GM23248 (cell line): ENCODE measurements at regions not wholly inside any gene's neighbourhood (a gene's known extent, or its start where the extent isn't known, plus 50 kb on each side); places are given as distances from the start of the nearest gene placed in this dataset.
"Not testable (repeated sequence)": the region's sequence is repeated elsewhere in the genome, so short reads cannot be mapped to it uniquely, and the experiment has no call there.

Experiments used
- DNase-seq: peaks from one replicate; pipeline ENCODE4 v3.0.0-alpha.2; 2015
- H2AFZ ChIP-seq: fragments of 200-600 bp; sonication (generic); 2 replicates; pipeline ENCODE4 v1.6.1; 2016; ENCODE audit warnings: antibody characterized with exemption
- H3F3A ChIP-seq: fragments of 200-600 bp; sonication (generic); 2 replicates; pipeline ENCODE4 v1.6.1; 2016; ENCODE audit warnings: mild to moderate bottlenecking, antibody characterized with exemption, mixed run types; ENCODE audit not compliant: insufficient read depth
- H3K27ac ChIP-seq: fragments of 200-600 bp; sonication (generic); 2 replicates; pipeline ENCODE4 v1.5.1; 2016; ENCODE audit warnings: mild to moderate bottlenecking
- H3K27me3 ChIP-seq: fragments of 200-600 bp; sonication (generic); replicated peaks from 2 replicates; pipeline ENCODE4 v1.6.1; 2016; ENCODE audit warnings: mild to moderate bottlenecking; ENCODE audit not compliant: insufficient read depth
- H3K36me3 ChIP-seq: fragments of 200-600 bp; sonication (generic); 2 replicates; pipeline ENCODE4 v1.6.1; 2016; ENCODE audit warnings: low read depth, mild to moderate bottlenecking
- H3K4me1 ChIP-seq: fragments of 200-600 bp; sonication (generic); 2 replicates; pipeline ENCODE4 v1.6.1; 2016; ENCODE audit warnings: mild to moderate bottlenecking; ENCODE audit not compliant: insufficient read depth
- H3K4me2 ChIP-seq: fragments of 200-600 bp; sonication (generic); one replicate; pipeline ENCODE4 v1.6.1; 2016; ENCODE audit warnings: mild to moderate bottlenecking; ENCODE audit not compliant: unreplicated experiment
- H3K4me3 ChIP-seq: fragments of 200-600 bp; sonication (generic); 2 replicates; pipeline ENCODE4 v1.5.1; 2016; ENCODE audit warnings: mild to moderate bottlenecking
- H3K79me2 ChIP-seq: fragments of 200-600 bp; sonication (generic); 2 replicates; pipeline ENCODE4 v1.6.1; 2016; ENCODE audit warnings: mild to moderate bottlenecking; ENCODE audit not compliant: insufficient read depth
- H3K9ac ChIP-seq: fragments of 200-600 bp; sonication (generic); 2 replicates; pipeline ENCODE4 v1.6.1; 2016; ENCODE audit warnings: mild to moderate bottlenecking
- H3K9me2 ChIP-seq: fragments of 200-600 bp; sonication (generic); 2 replicates; pipeline ENCODE4 v1.6.1; 2016; ENCODE audit warnings: mixed run types, mild to moderate bottlenecking, moderate library complexity; ENCODE audit not compliant: insufficient read depth
- H3K9me3 ChIP-seq: fragments of 200-600 bp; sonication (generic); one replicate; pipeline ENCODE4 v1.6.1; 2017; ENCODE audit warnings: low read depth
- H4K20me1 ChIP-seq: fragments of 200-600 bp; sonication (generic); 2 replicates; pipeline ENCODE4 v1.6.0; 2016; ENCODE audit not compliant: insufficient read depth
- EZH2 ChIP-seq: fragments of 200-600 bp; sonication (generic); IDR thresholded peaks from 2 replicates; pipeline ENCODE4 v1.6.1; 2018; ENCODE audit warnings: antibody characterized with exemption, mild to moderate bottlenecking; ENCODE audit not compliant: insufficient read depth, poor library complexity, severe bottlenecking
- EZH2phosphoT487 ChIP-seq: fragments of 200-600 bp; sonication (generic); IDR thresholded peaks from 2 replicates; pipeline ENCODE4 v1.6.1; 2018; ENCODE audit warnings: antibody characterized with exemption, moderate library complexity, mild to moderate bottlenecking, low read depth; ENCODE audit not compliant: insufficient read depth
- WGBS, 2 experiments: methylation state at CpG; one replicate each; pipeline ENCODE4 v1.1.6; 2015 to 2017; ENCODE audit warnings: low lambda C conversion rate in 2 of 2, low coverage in 1 of 2; ENCODE audit errors: missing lambda C conversion rate in 2 of 2; 5-methylcytosine and 5-hydroxymethylcytosine counted together
- in situ Hi-C: fragments of 300-500 bp; cut with MboI; formaldehyde crosslinking; loops from 2 replicates; pipeline ENCODE4 v1.15.0; 2020

DNA sequence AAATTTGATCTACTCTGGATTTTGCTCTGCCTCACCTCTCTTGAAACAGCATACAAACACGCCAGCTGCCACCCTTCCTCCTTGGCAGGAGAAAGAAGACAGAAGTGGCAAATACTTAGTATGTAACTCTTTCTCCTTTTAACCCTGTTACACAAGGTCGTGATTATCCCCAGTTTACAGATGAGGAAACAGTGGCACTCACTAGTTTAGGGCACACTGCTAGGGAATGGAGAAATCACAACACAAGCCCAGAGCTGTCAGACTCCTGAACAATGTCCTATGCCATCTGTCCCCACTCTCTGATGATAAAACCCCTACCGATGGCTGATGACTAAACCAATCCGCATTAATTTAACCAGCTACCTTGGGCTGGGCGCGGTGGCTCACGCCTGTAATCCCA lies 79.7 kb downstream of the FGD2 start:
- no peaks in the 10 kb centered on the region for H4K20me1 ChIP-seq
- H3K9ac ChIP-seq: no peak overlapping the region
- H3K4me3 ChIP-seq: no peak overlapping the region
- 83 to 85% methylated on average over 7 of the region's 7 CpGs for WGBS, 2 experiments
- in situ Hi-C loops: no loop called here
- no peaks in the 10 kb centered on the region for H3K27me3 ChIP-seq
- TF ChIP-seq EZH2: no peak
- no peak for TF ChIP-seq EZH2phosphoT487
- DNase-seq: no peak
- H3K27ac ChIP-seq: no peak overlapping the region
- H2AFZ ChIP-seq: no peak overlapping the region
- H3K79me2 ChIP-seq: no peaks in the 10 kb centered on the region
- H3K9me3 ChIP-seq: no peaks in the 10 kb centered on the region
- H3F3A ChIP-seq: no peaks in the 10 kb centered on the region
- H3K4me1 ChIP-seq: peaks cover 8% of the 10 kb centered on the region
- no peaks in the 10 kb centered on the region for H3K9me2 ChIP-seq
- H3K36me3 ChIP-seq: no peaks in the 10 kb centered on the region
- no peak overlapping the region for H3K4me2 ChIP-seq

DNA sequence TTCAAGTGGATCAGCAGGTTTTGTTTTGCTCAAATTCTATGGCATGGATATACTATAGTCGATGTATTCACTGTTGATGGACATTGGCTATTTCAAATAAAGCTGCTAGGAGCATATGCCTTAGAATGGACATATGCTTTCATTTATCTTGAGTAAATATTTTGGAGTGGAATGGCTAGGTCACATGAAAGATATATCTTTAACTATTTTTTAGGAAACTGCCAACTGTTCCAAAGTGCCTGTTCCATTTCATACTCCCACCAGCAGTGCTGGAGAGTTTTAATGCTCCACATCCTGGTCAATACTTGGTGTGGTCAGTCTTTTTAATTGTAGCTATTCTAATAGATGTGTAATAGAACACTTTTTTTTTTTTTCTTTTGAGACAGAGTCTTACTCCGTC lies 81.1 kb upstream of the PIM1 start:
- no peak overlapping the region for H3K4me3 ChIP-seq
- DNase-seq: no peak
- 35 to 49% methylated on average over 2 of the region's 2 CpGs for WGBS, 2 experiments

DNA sequence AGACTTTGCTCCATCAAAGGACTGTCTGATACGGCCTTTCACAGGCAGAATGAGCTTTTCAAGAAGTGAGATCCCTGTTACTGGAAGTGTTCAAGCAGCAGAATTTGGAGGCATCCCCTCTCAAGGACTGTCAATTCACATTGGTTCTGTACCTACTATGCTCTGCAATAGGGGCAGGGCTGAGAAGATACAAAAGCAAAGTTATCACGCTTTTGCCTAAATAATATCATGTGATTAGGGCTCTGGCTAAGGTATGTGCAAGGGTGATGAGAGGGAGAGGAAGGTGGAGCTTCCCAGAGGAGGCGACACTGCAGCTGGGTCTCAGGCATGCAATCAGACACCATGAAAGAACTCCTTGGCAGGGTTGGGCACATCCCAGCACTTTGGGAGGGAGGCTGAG lies 80.2 kb upstream of the PIM1 start:
- no peak overlapping the region for H3K4me3 ChIP-seq
- H3K4me2 ChIP-seq: no peak overlapping the region
- no peak for TF ChIP-seq EZH2phosphoT487
- TF ChIP-seq EZH2: no peak
- in situ Hi-C loops: no loop called here
- no peaks in the 10 kb centered on the region for H3K9me2 ChIP-seq
- no peaks in the 10 kb centered on the region for H3K36me3 ChIP-seq
- no peak overlapping the region for H3K9ac ChIP-seq
- no peaks in the 10 kb centered on the region for H3K4me1 ChIP-seq
- H3K27me3 ChIP-seq: no peaks in the 10 kb centered on the region
- DNase-seq: no peak
- H3K9me3 ChIP-seq: no peaks in the 10 kb centered on the region
- no peak overlapping the region for H2AFZ ChIP-seq
- H3K79me2 ChIP-seq: no peaks in the 10 kb centered on the region
- H4K20me1 ChIP-seq: no peaks in the 10 kb centered on the region
- H3K27ac ChIP-seq: no peak overlapping the region
- no peaks in the 10 kb centered on the region for H3F3A ChIP-seq
- WGBS, 2 experiments: 84% methylated on average over 3 of the region's 3 CpGs

More for the DNA sequence above, 81.1 kb upstream of the PIM1 start:
- no peaks in the 10 kb centered on the region for H3F3A ChIP-seq
- H3K27ac ChIP-seq: no peak overlapping the region
- TF ChIP-seq EZH2phosphoT487: no peak
- no peak for TF ChIP-seq EZH2
- no peaks in the 10 kb centered on the region for H3K36me3 ChIP-seq
- no peaks in the 10 kb centered on the region for H3K27me3 ChIP-seq
- no peaks in the 10 kb centered on the region for H4K20me1 ChIP-seq
- no peak overlapping the region for H2AFZ ChIP-seq
- H3K9me2 ChIP-seq: no peaks in the 10 kb centered on the region
- no peak overlapping the region for H3K9ac ChIP-seq
- H3K79me2 ChIP-seq: no peaks in the 10 kb centered on the region
- in situ Hi-C loops: no loop called here
- H3K4me1 ChIP-seq: no peaks in the 10 kb centered on the region
- no peak overlapping the region for H3K4me2 ChIP-seq
- H3K9me3 ChIP-seq: no peaks in the 10 kb centered on the region

DNA sequence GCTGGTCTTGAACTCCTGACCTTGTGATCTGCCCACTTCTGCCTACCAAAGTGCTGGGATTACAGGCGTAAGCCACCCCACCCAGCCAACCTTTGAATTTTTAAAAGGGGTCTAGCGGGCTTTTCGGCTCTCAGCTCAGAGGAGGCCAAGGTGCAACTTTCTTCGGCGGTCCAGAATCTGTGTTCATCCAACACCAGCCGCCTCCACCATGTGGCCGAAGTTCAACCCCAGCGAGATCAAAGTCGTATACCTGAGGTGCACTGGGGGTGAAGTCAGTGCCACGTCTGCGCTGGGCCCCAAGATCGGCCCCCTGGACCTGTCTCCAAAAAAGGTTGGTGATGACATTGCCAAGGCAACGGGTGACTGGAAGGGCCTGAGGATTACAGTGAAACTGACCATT lies 78.8 kb upstream of the PIM1 start:
- H3K4me2 ChIP-seq, H3K27ac ChIP-seq, H3K36me3 ChIP-seq, H4K20me1 ChIP-seq, H3K79me2 ChIP-seq, H3K4me1 ChIP-seq, DNase-seq, H2AFZ ChIP-seq, H3K9me3 ChIP-seq, in situ Hi-C loops, H3K27me3 ChIP-seq, H3F3A ChIP-seq, H3K9ac ChIP-seq, H3K4me3 ChIP-seq, H3K9me2 ChIP-seq: not testable (repeated sequence)
- WGBS, 2 experiments: 95% methylated on average over 13 of the region's 13 CpGs

DNA sequence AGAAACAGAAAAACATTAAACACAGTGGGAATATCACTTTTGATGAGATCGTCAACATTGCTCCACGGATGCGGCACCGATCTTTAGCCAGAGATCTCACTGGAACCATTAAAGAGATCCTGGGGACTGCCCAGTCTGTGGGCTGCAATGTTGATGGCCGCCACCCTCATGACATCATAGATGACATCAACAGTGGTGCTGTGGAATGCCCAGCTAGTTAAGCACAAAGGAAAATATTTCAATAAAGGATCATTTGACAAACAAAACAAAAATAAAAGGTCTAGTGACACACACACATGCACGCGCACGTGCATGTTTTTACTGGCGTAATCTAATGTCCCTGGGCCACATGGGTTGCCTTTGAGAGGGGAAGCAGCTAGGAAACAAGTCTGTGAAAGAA lies 78.4 kb upstream of the PIM1 start:
- H3K27me3 ChIP-seq, H3K4me2 ChIP-seq, H2AFZ ChIP-seq, H3K9me2 ChIP-seq, H3K79me2 ChIP-seq, H3K27ac ChIP-seq, in situ Hi-C loops, H3K36me3 ChIP-seq, H3K4me3 ChIP-seq, H3F3A ChIP-seq, H4K20me1 ChIP-seq, H3K9me3 ChIP-seq, H3K9ac ChIP-seq, DNase-seq, H3K4me1 ChIP-seq: not testable (repeated sequence)
- 76 to 81% methylated on average over 9 of the region's 9 CpGs for WGBS, 2 experiments
